GM23248 (cell line): ENCODE measurements at regions not wholly inside any gene's neighbourhood (a gene's known extent, or its start where the extent isn't known, plus 50 kb on each side); places are given as distances from the start of the nearest gene placed in this dataset.

ENCODE experiments used
- DNase-seq: peaks from one replicate; pipeline ENCODE4 v3.0.0-alpha.2; 2015
- H2AFZ ChIP-seq: fragments of 200-600 bp; sonication (generic); 2 replicates; pipeline ENCODE4 v1.6.1; 2016; ENCODE audit warnings: antibody characterized with exemption
- H3F3A ChIP-seq: fragments of 200-600 bp; sonication (generic); 2 replicates; pipeline ENCODE4 v1.6.1; 2016; ENCODE audit warnings: mild to moderate bottlenecking, antibody characterized with exemption, mixed run types; ENCODE audit not compliant: insufficient read depth
- H3K27ac ChIP-seq: fragments of 200-600 bp; sonication (generic); 2 replicates; pipeline ENCODE4 v1.5.1; 2016; ENCODE audit warnings: mild to moderate bottlenecking
- H3K27me3 ChIP-seq: fragments of 200-600 bp; sonication (generic); replicated peaks from 2 replicates; pipeline ENCODE4 v1.6.1; 2016; ENCODE audit warnings: mild to moderate bottlenecking; ENCODE audit not compliant: insufficient read depth
- H3K36me3 ChIP-seq: fragments of 200-600 bp; sonication (generic); 2 replicates; pipeline ENCODE4 v1.6.1; 2016; ENCODE audit warnings: low read depth, mild to moderate bottlenecking
- H3K4me1 ChIP-seq: fragments of 200-600 bp; sonication (generic); 2 replicates; pipeline ENCODE4 v1.6.1; 2016; ENCODE audit warnings: mild to moderate bottlenecking; ENCODE audit not compliant: insufficient read depth
- H3K4me2 ChIP-seq: fragments of 200-600 bp; sonication (generic); one replicate; pipeline ENCODE4 v1.6.1; 2016; ENCODE audit warnings: mild to moderate bottlenecking; ENCODE audit not compliant: unreplicated experiment
- H3K4me3 ChIP-seq: fragments of 200-600 bp; sonication (generic); 2 replicates; pipeline ENCODE4 v1.5.1; 2016; ENCODE audit warnings: mild to moderate bottlenecking
- H3K79me2 ChIP-seq: fragments of 200-600 bp; sonication (generic); 2 replicates; pipeline ENCODE4 v1.6.1; 2016; ENCODE audit warnings: mild to moderate bottlenecking; ENCODE audit not compliant: insufficient read depth
- H3K9ac ChIP-seq: fragments of 200-600 bp; sonication (generic); 2 replicates; pipeline ENCODE4 v1.6.1; 2016; ENCODE audit warnings: mild to moderate bottlenecking
- H3K9me2 ChIP-seq: fragments of 200-600 bp; sonication (generic); 2 replicates; pipeline ENCODE4 v1.6.1; 2016; ENCODE audit warnings: mixed run types, mild to moderate bottlenecking, moderate library complexity; ENCODE audit not compliant: insufficient read depth
- H3K9me3 ChIP-seq: fragments of 200-600 bp; sonication (generic); one replicate; pipeline ENCODE4 v1.6.1; 2017; ENCODE audit warnings: low read depth
- H4K20me1 ChIP-seq: fragments of 200-600 bp; sonication (generic); 2 replicates; pipeline ENCODE4 v1.6.0; 2016; ENCODE audit not compliant: insufficient read depth
- EZH2 ChIP-seq: fragments of 200-600 bp; sonication (generic); IDR thresholded peaks from 2 replicates; pipeline ENCODE4 v1.6.1; 2018; ENCODE audit warnings: antibody characterized with exemption, mild to moderate bottlenecking; ENCODE audit not compliant: insufficient read depth, poor library complexity, severe bottlenecking
- EZH2phosphoT487 ChIP-seq: fragments of 200-600 bp; sonication (generic); IDR thresholded peaks from 2 replicates; pipeline ENCODE4 v1.6.1; 2018; ENCODE audit warnings: antibody characterized with exemption, moderate library complexity, mild to moderate bottlenecking, low read depth; ENCODE audit not compliant: insufficient read depth
- WGBS, 2 experiments: methylation state at CpG; one replicate each; pipeline ENCODE4 v1.1.6; 2015 to 2017; ENCODE audit warnings: low lambda C conversion rate in 2 of 2, low coverage in 1 of 2; ENCODE audit errors: missing lambda C conversion rate in 2 of 2; 5-methylcytosine and 5-hydroxymethylcytosine counted together
- in situ Hi-C: fragments of 300-500 bp; cut with MboI; formaldehyde crosslinking; loops from 2 replicates; pipeline ENCODE4 v1.15.0; 2020

DNA sequence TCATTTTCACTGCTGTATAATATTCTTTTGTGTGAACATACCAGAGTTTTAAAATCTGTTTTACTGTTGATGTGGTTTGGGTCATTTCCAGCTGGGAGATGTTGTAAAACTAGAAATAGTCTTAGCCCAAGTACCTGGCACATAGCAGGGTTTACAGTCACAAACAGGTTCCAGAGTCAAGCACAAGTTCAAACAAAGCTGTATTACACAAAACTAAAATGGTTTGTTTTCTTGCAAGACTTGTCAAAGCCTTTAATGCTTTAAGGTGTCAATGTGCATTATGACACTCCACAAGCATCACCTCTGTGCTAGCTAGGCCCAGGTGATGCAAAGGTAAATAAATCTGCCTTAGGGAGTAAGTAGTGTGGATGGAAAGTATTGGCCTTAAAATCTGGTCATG is 379.1 kb downstream of the MN1 start:
- Histone ChIP-seq H3F3A (peaks cover 3% of the 10 kb centered on the region; the same call in 1 of the 2 replicates), H3K79me2 (no peaks in the 10 kb centered on the region), H3K9ac (no peak overlapping the region), H3K27ac (no peak overlapping the region), H3K36me3 (no peaks in the 10 kb centered on the region), H2AFZ (no peak overlapping the region), H3K27me3 (no peaks in the 10 kb centered on the region), H3K4me1 (peaks cover 15% of the 10 kb centered on the region), H4K20me1 (no peaks in the 10 kb centered on the region), H3K4me2 (no peak overlapping the region), H3K9me3 (no peaks in the 10 kb centered on the region), H3K4me3 (no peak overlapping the region), H3K9me2 (no peaks in the 10 kb centered on the region)
- in situ Hi-C loops: no loop called here
- no peak for DNase-seq
- TF ChIP-seq EZH2phosphoT487: no peak
- no peak for TF ChIP-seq EZH2

DNA sequence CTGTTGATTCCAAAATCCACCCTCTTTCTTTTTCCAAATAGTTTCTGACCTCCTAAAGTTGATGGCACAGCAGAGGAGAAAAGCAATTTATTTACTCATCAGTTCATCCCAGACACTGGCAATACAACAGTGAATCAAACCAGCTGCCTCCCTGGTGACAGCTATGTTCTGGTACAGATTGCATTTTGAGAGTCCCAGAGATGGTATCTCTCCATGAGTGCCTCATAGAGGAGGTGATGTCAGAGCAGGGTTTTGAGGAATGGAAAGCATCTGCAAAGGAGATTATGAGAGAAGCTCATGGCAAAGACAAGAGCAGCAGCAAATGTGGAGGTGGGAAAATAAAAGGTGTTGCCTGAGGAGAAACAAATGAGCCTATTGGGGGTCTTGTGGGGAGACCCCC is 377.2 kb downstream of the MN1 start:
- Histone ChIP-seq H2AFZ (no peak overlapping the region), H3F3A (peaks cover 3% of the 10 kb centered on the region; the same call in 1 of the 2 replicates), H3K4me3 (no peak overlapping the region), H4K20me1 (no peaks in the 10 kb centered on the region), H3K79me2 (no peaks in the 10 kb centered on the region), H3K9ac (no peak overlapping the region), H3K4me2 (no peak overlapping the region), H3K4me1 (peaks cover 15% of the 10 kb centered on the region), H3K27me3 (no peaks in the 10 kb centered on the region), H3K9me2 (no peaks in the 10 kb centered on the region), H3K36me3 (no peaks in the 10 kb centered on the region), H3K9me3 (no peaks in the 10 kb centered on the region), H3K27ac (no peak overlapping the region)
- DNase-seq: peak; percentile 59
- in situ Hi-C loops: no loop called here
- TF ChIP-seq EZH2phosphoT487 (no peak), EZH2 (no peak)

DNA sequence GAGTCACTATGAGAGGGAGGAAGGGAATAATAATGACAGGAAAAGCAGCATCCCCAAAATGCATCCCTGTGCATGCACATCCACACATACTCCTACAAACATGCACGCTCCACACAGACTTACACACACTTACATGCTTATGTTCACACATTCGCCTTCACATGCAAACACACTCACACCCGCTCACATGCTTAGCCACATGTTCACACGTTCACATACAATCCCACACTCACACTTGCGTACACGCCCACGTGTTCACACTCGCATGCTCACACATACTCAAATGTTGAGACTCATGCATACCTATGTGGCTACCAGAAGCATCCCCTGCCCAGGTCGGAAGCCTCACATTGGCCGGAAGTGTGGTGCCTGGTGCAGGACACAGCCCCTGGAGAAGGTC is 372.1 kb downstream of the MN1 start:
- Histone ChIP-seq H3F3A (no peaks in the 10 kb centered on the region; the same call in 1 of the 2 replicates), H2AFZ (no peak overlapping the region), H3K27me3 (no peaks in the 10 kb centered on the region), H3K4me3 (no peak overlapping the region), H4K20me1 (no peaks in the 10 kb centered on the region), H3K9me2 (no peaks in the 10 kb centered on the region), H3K9me3 (no peaks in the 10 kb centered on the region), H3K4me1 (no peaks in the 10 kb centered on the region), H3K9ac (no peak overlapping the region), H3K4me2 (no peak overlapping the region), H3K79me2 (no peaks in the 10 kb centered on the region), H3K36me3 (no peaks in the 10 kb centered on the region), H3K27ac (no peak overlapping the region)
- TF ChIP-seq EZH2phosphoT487: no peak
- TF ChIP-seq EZH2: no peak
- in situ Hi-C loops: no loop called here
- 75 to 76% methylated on average over 10 of the region's 10 CpGs for WGBS, 2 experiments
- DNase-seq: no peak

DNA sequence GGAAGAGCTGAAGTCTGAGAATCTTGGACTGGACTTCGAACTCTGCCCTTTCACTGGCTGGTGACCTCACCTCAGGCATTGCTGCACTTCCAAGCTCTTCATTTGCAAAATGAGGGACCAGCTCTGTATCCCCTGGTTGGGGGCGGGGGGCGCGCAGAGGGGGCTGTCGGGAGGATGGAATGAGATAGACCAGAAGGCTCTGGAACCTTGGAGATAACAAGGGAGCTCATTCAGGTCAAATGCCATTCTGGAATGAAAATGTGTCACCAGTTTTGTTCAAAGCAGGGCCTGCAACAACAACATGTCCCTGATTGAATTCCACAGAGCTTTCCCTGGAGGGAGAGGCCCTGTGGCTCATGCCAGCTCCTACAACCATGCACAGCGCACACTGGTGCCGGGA is 370.5 kb downstream of the MN1 start:
- H3F3A ChIP-seq: no peaks in the 10 kb centered on the region; the same call in 1 of the 2 replicates
- no peak overlapping the region for H3K4me2 ChIP-seq
- H3K9me2 ChIP-seq: no peaks in the 10 kb centered on the region
- no peaks in the 10 kb centered on the region for H4K20me1 ChIP-seq
- H3K9ac ChIP-seq: no peak overlapping the region
- H3K36me3 ChIP-seq: no peaks in the 10 kb centered on the region
- H3K27ac ChIP-seq: no peak overlapping the region
- WGBS, 2 experiments: 80 to 86% methylated on average over 5 to 7 of the region's 7 CpGs
- H3K9me3 ChIP-seq: no peaks in the 10 kb centered on the region
- in situ Hi-C loops: no loop called here
- no peaks in the 10 kb centered on the region for H3K79me2 ChIP-seq
- no peak for DNase-seq
- H3K4me1 ChIP-seq: peaks cover 6% of the 10 kb centered on the region
- no peak for TF ChIP-seq EZH2
- no peak for TF ChIP-seq EZH2phosphoT487
- no peak overlapping the region for H2AFZ ChIP-seq
- no peaks in the 10 kb centered on the region for H3K27me3 ChIP-seq
- no peak overlapping the region for H3K4me3 ChIP-seq

DNA sequence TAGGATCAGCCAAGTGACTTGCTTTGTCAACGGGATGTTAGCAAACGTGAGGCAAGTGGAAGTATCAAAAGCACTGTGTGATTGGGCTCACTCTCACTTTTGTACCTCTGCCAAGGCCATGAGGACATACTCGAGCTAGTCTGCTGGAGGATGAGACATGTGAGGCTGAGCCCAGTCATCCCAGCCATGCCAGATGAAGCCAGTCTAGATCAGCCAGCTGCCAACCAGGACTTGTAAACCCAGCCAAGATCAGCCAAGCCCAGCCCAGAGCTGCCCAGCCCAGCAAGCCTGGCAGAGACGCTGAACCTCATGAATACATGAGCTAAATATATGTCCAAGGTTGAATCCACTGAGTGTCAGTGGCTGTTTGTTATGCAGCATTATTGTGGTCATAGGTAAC is 369.7 kb downstream of the MN1 start:
- no peak overlapping the region for H3K9ac ChIP-seq
- no peak overlapping the region for H3K27ac ChIP-seq
- no peaks in the 10 kb centered on the region; the same call in 1 of the 2 replicates for H3F3A ChIP-seq
- no peak overlapping the region for H3K4me3 ChIP-seq
- no peaks in the 10 kb centered on the region for H4K20me1 ChIP-seq
- no peaks in the 10 kb centered on the region for H3K9me3 ChIP-seq
- no peaks in the 10 kb centered on the region for H3K9me2 ChIP-seq
- H3K79me2 ChIP-seq: no peaks in the 10 kb centered on the region
- no peak overlapping the region for H2AFZ ChIP-seq
- DNase-seq: peak; percentile 47
- 36 to 39% methylated on average over 4 of the region's 4 CpGs for WGBS, 2 experiments
- TF ChIP-seq EZH2phosphoT487 (no peak), EZH2 (no peak)
- H3K4me1 ChIP-seq: peaks cover 8% of the 10 kb centered on the region
- H3K27me3 ChIP-seq: no peaks in the 10 kb centered on the region
- no peaks in the 10 kb centered on the region for H3K36me3 ChIP-seq
- no peak overlapping the region for H3K4me2 ChIP-seq
- in situ Hi-C loops: no loop called here
